Astrocyte (in vitro differentiated cells and primary cell): ENCODE measurements at regions not wholly inside any gene's neighbourhood (a gene's known extent, or its start where the extent isn't known, plus 50 kb on each side); places are given as distances from the start of the nearest gene placed in this dataset.
"Not testable (repeated sequence)": the region's sequence is repeated elsewhere in the genome, so short reads cannot be mapped to it uniquely, and the experiment has no call there.

Experiments
- EZH2 ChIP-seq: IDR thresholded peaks from 2 replicates; pipeline ENCODE4 v1.6.1; 2012; ENCODE audit warnings: mild to moderate bottlenecking, low read length, inconsistent platforms; ENCODE audit not compliant: insufficient read depth
- TF ChIP-seq, protein P1 (sequence below): IDR thresholded peaks from 2 replicates; pipeline ENCODE4 v1.5.1; 2011; ENCODE audit warnings: low read depth, mild to moderate bottlenecking, inconsistent platforms, low read length, moderate library complexity; ENCODE audit not compliant: insufficient read depth

DNA sequence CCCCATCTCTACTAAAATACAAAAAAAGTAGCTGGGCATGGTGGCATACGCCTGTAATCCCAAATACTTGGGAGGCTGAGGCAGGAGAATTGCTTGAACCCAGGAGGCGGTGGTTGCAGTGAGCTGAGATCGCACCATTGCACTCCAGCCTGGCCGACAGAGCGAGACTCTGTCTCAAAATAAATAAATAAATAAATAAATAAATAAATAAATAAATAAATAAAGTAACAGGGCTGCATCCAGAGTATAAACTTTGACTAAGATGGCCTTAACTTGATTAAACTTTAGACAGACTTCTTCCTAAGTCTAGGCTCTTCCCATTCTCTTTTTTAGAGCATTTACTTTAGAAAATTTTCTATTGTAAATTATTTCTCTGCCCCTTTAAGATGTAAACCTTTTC, 105.6 kb upstream of the RORA start:
- not testable (repeated sequence) for TF ChIP-seq EZH2
- TF ChIP-seq, protein P1, sequence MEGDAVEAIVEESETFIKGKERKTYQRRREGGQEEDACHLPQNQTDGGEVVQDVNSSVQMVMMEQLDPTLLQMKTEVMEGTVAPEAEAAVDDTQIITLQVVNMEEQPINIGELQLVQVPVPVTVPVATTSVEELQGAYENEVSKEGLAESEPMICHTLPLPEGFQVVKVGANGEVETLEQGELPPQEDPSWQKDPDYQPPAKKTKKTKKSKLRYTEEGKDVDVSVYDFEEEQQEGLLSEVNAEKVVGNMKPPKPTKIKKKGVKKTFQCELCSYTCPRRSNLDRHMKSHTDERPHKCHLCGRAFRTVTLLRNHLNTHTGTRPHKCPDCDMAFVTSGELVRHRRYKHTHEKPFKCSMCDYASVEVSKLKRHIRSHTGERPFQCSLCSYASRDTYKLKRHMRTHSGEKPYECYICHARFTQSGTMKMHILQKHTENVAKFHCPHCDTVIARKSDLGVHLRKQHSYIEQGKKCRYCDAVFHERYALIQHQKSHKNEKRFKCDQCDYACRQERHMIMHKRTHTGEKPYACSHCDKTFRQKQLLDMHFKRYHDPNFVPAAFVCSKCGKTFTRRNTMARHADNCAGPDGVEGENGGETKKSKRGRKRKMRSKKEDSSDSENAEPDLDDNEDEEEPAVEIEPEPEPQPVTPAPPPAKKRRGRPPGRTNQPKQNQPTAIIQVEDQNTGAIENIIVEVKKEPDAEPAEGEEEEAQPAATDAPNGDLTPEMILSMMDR: not testable (repeated sequence)
